ENCODE measurements at regions not wholly inside any gene's neighbourhood (a gene's known extent, or its start where the extent isn't known, plus 50 kb on each side); places are given as distances from the start of the nearest gene placed in this dataset.

DNA sequence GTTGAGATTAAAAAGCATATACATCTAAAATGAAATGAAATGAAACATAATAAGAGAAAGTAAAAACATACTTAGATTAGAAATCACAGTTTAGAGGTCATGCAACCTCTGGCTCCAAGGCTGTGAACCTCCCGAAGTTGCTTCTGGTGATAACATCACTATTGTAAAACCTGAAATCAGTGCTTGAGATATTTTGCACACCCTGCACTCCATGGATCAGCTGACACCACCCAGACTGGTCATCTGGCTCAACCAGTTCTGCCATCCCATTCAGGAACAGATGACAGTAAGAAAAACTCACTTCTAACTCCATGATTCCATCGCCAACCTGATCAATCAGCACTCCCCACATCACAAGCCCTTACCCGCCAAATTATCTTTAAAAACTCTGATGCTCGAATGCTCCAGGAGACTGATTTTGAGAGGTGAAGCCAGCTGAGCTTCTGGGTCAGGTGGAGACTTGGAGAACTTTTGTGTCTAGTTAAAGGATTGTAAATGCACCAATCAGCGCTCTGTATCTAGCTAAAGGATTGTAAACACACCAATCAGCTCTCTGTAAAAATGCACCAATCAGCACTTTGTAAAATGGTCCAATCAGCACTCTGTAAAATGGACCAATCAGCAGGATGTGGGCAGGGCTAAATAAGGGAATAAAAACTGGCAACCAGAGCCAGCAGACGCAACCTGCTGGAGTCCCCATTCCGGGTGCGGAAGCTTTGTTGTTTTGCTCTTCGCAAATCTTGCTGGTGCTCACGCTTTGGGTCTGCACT lies 162.6 kb upstream of the MAGI2 start:
- Histone ChIP-seq H3K9me2 (replicated peaks; ENCODE audit: low read depth, low read length) (no peaks in the 10 kb centered on the region), H3K4me2 (ENCODE audit: low read depth, low read length, poor library complexity, severe bottlenecking) (no peak overlapping the region), H3K9ac (ENCODE audit: low read depth, low read length, poor library complexity, severe bottlenecking) (no peak overlapping the region), H3K9me3 (ENCODE audit: insufficient read depth, low read depth, low read length) (no peaks in the 10 kb centered on the region), H3K4me3 (ENCODE audit: low read length, poor library complexity, severe bottlenecking) (no peak overlapping the region), H4K20me1 (ENCODE audit: insufficient read depth, low read length, poor library complexity, severe bottlenecking) (no peaks in the 10 kb centered on the region), H2AFZ (ENCODE audit: low read length) (no peak overlapping the region), H3K27me3 (ENCODE audit: insufficient read depth, low read length, poor library complexity, severe bottlenecking) (no peaks in the 10 kb centered on the region), H3K4me1 (ENCODE audit: insufficient read depth, low read length, poor library complexity, severe bottlenecking) (no peaks in the 10 kb centered on the region), H3K79me2 (ENCODE audit: insufficient read depth, low read length) (no peaks in the 10 kb centered on the region), H3K36me3 (ENCODE audit: insufficient read depth, low read length) (no peaks in the 10 kb centered on the region), H3F3A (ENCODE audit: low read depth) (no peaks in the 10 kb centered on the region)
- no peak for TF ChIP-seq CTCF (conservative IDR thresholded peaks at IDR 0.05; ENCODE audit: low read length)
- no peak for TF ChIP-seq EZH2phosphoT487 (IDR thresholded peaks at IDR 0.05; ENCODE audit: borderline replicate concordance)

GRCh38 chr7:79615466-79615865 lies 162.0 kb upstream of the MAGI2 start:
- TF ChIP-seq EZH2phosphoT487 (IDR thresholded peaks at IDR 0.05; ENCODE audit: borderline replicate concordance), result no peak
- no peak for TF ChIP-seq CTCF (conservative IDR thresholded peaks at IDR 0.05; ENCODE audit: low read length)
- Histone ChIP-seq H3K27me3 (ENCODE audit: insufficient read depth, low read length, poor library complexity, severe bottlenecking) (no peaks in the 10 kb centered on the region), H3K4me2 (ENCODE audit: low read depth, low read length, poor library complexity, severe bottlenecking) (no peak overlapping the region), H3K9me3 (ENCODE audit: insufficient read depth, low read depth, low read length) (no peaks in the 10 kb centered on the region), H3K79me2 (ENCODE audit: insufficient read depth, low read length) (no peaks in the 10 kb centered on the region), H4K20me1 (ENCODE audit: insufficient read depth, low read length, poor library complexity, severe bottlenecking) (no peaks in the 10 kb centered on the region), H3K9me2 (replicated peaks; ENCODE audit: low read depth, low read length) (no peaks in the 10 kb centered on the region), H3F3A (ENCODE audit: low read depth) (no peaks in the 10 kb centered on the region), H3K36me3 (ENCODE audit: insufficient read depth, low read length) (no peaks in the 10 kb centered on the region), H3K4me3 (ENCODE audit: low read length, poor library complexity, severe bottlenecking) (no peak overlapping the region), H2AFZ (ENCODE audit: low read length) (no peak overlapping the region), H3K4me1 (ENCODE audit: insufficient read depth, low read length, poor library complexity, severe bottlenecking) (no peaks in the 10 kb centered on the region), H3K9ac (ENCODE audit: low read depth, low read length, poor library complexity, severe bottlenecking) (no peak overlapping the region)

GRCh38 chr7:79612903-79613302 lies 159.4 kb upstream of the MAGI2 start:
- no peak overlapping the region for H3K4me2 ChIP-seq (ENCODE audit: low read depth, low read length, poor library complexity, severe bottlenecking)
- H3K27me3 ChIP-seq (ENCODE audit: insufficient read depth, low read length, poor library complexity, severe bottlenecking), result no peaks in the 10 kb centered on the region
- no peaks in the 10 kb centered on the region for H3K79me2 ChIP-seq (ENCODE audit: insufficient read depth, low read length)
- no peak overlapping the region for H2AFZ ChIP-seq (ENCODE audit: low read length)
- H3K4me3 ChIP-seq (ENCODE audit: low read length, poor library complexity, severe bottlenecking), result no peak overlapping the region
- no peaks in the 10 kb centered on the region for H3K9me2 ChIP-seq (replicated peaks; ENCODE audit: low read depth, low read length)
- no peak overlapping the region for H3K9ac ChIP-seq (ENCODE audit: low read depth, low read length, poor library complexity, severe bottlenecking)
- H4K20me1 ChIP-seq (ENCODE audit: insufficient read depth, low read length, poor library complexity, severe bottlenecking), result no peaks in the 10 kb centered on the region
- no peaks in the 10 kb centered on the region for H3F3A ChIP-seq (ENCODE audit: low read depth)
- TF ChIP-seq EZH2phosphoT487 (IDR thresholded peaks at IDR 0.05; ENCODE audit: borderline replicate concordance) (no peak), CTCF (conservative IDR thresholded peaks at IDR 0.05; ENCODE audit: low read length) (no peak)
- no peaks in the 10 kb centered on the region for H3K4me1 ChIP-seq (ENCODE audit: insufficient read depth, low read length, poor library complexity, severe bottlenecking)
- H3K9me3 ChIP-seq (ENCODE audit: insufficient read depth, low read depth, low read length), result no peaks in the 10 kb centered on the region
- no peaks in the 10 kb centered on the region for H3K36me3 ChIP-seq (ENCODE audit: insufficient read depth, low read length)
